RWPE1 (cell line): ENCODE measurements at regions not wholly inside any gene's neighbourhood (a gene's known extent, or its start where the extent isn't known, plus 50 kb on each side); places are given as distances from the start of the nearest gene placed in this dataset.

Source experiments
- CTCF ChIA-PET: fragments of 350-600 bp; sonication (Branson Sonifier 250); formaldehyde crosslinking; extraction: SDS; loops from one replicate; lab custom pipeline; 2021; lab: Yijun Ruan, JAX
- POLR2A ChIA-PET: fragments of 400-600 bp; formaldehyde crosslinking; extraction: SDS; loops from one replicate; lab custom pipeline; 2020; ENCODE audit warnings: antibody characterized with exemption; ENCODE audit not compliant: low non-redundant PET; lab: Yijun Ruan, JAX
- DNase-seq: peaks from one replicate; pipeline ENCODE4 v3.0.0; 2012; ENCODE audit warnings: low spot score
- H3K27ac ChIP-seq: fragments of 450-650 bp; 2 replicates; pipeline ENCODE4 v1.5.1; 2017
- CTCF ChIP-seq: fragments of 450-650 bp; conservative IDR thresholded peaks from 2 replicates; pipeline ENCODE4 v1.5.1; 2017; ENCODE audit warnings: low read depth, mild to moderate bottlenecking

DNA sequence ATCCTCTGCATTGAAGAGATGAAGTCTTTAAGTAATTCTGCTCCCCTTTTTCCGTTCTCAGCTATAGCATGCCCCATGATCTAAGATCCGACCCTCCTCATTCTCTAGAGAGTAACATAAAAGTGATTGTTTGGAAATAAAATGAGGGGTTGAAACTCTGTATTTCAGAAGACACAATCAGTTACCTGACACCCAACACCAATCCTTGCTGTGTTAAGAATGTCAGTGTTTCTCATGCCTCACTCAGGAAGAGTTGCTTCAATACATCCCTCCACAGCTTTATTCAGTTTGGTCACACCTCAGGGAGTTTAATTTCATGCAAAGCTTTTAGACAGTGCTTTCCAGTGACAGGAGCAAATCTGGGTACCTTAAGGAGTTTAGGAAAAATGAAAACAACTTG, 49.9 kb upstream of the RBBP8 start:
- no peak for DNase-seq
- ChIA-PET POLR2A (no interaction called here), CTCF (no interaction called here)
- TF ChIP-seq CTCF, result no peak
- H3K27ac ChIP-seq, result no peak overlapping the region
